Ovary (tissue), 7 donors: ENCODE measurements at regions not wholly inside any gene's neighbourhood (a gene's known extent, or its start where the extent isn't known, plus 50 kb on each side); places are given as distances from the start of the nearest gene placed in this dataset.
A peak's percentile ranks its signal among the peaks of the same experiment; 100 is the strongest.
"Not testable (repeated sequence)": the region's sequence is repeated elsewhere in the genome, so short reads cannot be mapped to it uniquely, and the experiment has no call there.

Experiments
- DNase-seq, 5 donors: peaks; one replicate each; pipeline ENCODE4 v3.0.0-alpha.2; 2019 to 2020
- H3K27ac ChIP-seq, 2 donors: fragments of 200-600 bp; one replicate each; pipeline versions ENCODE4 v1.5.1 to v1.8.0; 2019 to 2022
- H3K27me3 ChIP-seq: fragments of 200-600 bp; one replicate; pipeline ENCODE4 v1.8.0; 2022
- H3K36me3 ChIP-seq: fragments of 200-600 bp; sonication (generic); one replicate; pipeline ENCODE4 v1.5.1; 2019
- H3K4me1 ChIP-seq: one replicate; pipeline ENCODE4 v1.8.1; 2013; ENCODE audit warnings: mild to moderate bottlenecking, moderate library complexity; ENCODE audit not compliant: insufficient read depth
- H3K4me3 ChIP-seq: fragments of 200-600 bp; sonication (generic); one replicate; pipeline ENCODE4 v1.5.1; 2017
- H3K9me3 ChIP-seq, 2 donors: fragments of 200-600 bp in 1 of 2; sonication (generic) in 1 of 2; one replicate each; pipeline versions ENCODE4 v1.5.1 to v1.8.1; 2013 to 2019; ENCODE audit warnings: mild to moderate bottlenecking in 1 of 2, moderate library complexity in 1 of 2
- EP300 ChIP-seq: sonication (generic); formaldehyde crosslinking; IDR thresholded peaks from one replicate; pipeline ENCODE4 v1.6.1; 2017; ENCODE audit warnings: antibody characterized with exemption
- POLR2A ChIP-seq: fragments of 450-650 bp; IDR thresholded peaks from one replicate; pipeline ENCODE4 v1.6.1; 2017; ENCODE audit warnings: antibody characterized with exemption, mild to moderate bottlenecking, moderate library complexity
- WGBS, 3 donors: extraction: QIAGEN DNeasy Blood & Tissue Kit in 1 of 3; methylation state at CpG; one replicate each; pipeline versions ENCODE4 v1.1.5 to v1.1.7; 2013 to 2017; 5-methylcytosine and 5-hydroxymethylcytosine counted together
- intact Hi-C, 4 donors: fragments of 100-400 bp; cut with DNase I; formaldehyde crosslinking; loops; one replicate each; pipeline versions ENCODE4 v1.11.0 to v1.15.1; 2022 to 2023
- TF ChIP-seq, protein P1 (sequence below), 3 donors: fragments of 450-650 bp in 2 of 3; fragments of 200-600 bp in 1 of 3; IDR thresholded peaks; one replicate each; pipeline versions ENCODE4 v1.5.1 to v1.8.0; 2016 to 2022; ENCODE audit warnings: antibody characterized with exemption in 3 of 3, mild to moderate bottlenecking in 1 of 3
- donor health status: DM: no; HTN: no; CAD: no; lungs with moderate emphysema.
- donor health status: DM: no; HTN: no; CAD: no.
- donor health status: Bipolar disorder and iron deficiency.
- donor health status: DM: no; HTN: no; CAD: no.
- donor health status: DM: yes; HTN: yes; CAD: no.

DNA sequence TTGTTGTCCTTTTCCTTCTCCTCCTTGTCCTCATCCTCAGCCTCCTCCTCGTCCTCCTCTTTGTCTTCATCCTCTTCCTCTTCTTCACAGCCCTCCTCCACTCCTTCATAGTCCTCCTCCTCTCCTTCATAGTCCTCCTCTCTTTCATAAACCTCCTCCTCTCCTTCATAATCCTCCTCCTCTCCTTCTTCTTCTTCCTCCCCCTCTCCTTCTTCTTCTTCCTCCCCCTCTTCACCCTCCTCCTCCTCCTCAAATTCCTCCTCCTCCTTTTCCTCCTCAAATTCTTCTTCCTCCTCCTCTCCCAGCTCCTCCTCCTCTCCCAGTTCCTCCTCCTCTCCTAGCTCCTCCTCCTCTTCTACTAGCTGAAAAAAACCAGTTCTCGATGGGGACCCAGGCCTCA, 143.8 kb upstream of the RADX start:
- Histone ChIP-seq H3K27me3 (no peaks in the 10 kb centered on the region), H3K4me3 (no peak overlapping the region), H3K36me3 (no peaks in the 10 kb centered on the region), H3K4me1 (no peaks in the 10 kb centered on the region), H3K9me3 (no peaks in the 10 kb centered on the region), H3K27ac (no peak overlapping the region)
- 65 to 69% (median 69%) methylated on average over 2 of the region's 2 CpGs for WGBS, 3 donors
- intact Hi-C loops: no loop called here
- TF ChIP-seq, protein P1, sequence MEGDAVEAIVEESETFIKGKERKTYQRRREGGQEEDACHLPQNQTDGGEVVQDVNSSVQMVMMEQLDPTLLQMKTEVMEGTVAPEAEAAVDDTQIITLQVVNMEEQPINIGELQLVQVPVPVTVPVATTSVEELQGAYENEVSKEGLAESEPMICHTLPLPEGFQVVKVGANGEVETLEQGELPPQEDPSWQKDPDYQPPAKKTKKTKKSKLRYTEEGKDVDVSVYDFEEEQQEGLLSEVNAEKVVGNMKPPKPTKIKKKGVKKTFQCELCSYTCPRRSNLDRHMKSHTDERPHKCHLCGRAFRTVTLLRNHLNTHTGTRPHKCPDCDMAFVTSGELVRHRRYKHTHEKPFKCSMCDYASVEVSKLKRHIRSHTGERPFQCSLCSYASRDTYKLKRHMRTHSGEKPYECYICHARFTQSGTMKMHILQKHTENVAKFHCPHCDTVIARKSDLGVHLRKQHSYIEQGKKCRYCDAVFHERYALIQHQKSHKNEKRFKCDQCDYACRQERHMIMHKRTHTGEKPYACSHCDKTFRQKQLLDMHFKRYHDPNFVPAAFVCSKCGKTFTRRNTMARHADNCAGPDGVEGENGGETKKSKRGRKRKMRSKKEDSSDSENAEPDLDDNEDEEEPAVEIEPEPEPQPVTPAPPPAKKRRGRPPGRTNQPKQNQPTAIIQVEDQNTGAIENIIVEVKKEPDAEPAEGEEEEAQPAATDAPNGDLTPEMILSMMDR (IDR thresholded peaks at IDR 0.05): no peak
- TF ChIP-seq POLR2A (no peak), EP300 (no peak)
- no peak for DNase-seq

DNA sequence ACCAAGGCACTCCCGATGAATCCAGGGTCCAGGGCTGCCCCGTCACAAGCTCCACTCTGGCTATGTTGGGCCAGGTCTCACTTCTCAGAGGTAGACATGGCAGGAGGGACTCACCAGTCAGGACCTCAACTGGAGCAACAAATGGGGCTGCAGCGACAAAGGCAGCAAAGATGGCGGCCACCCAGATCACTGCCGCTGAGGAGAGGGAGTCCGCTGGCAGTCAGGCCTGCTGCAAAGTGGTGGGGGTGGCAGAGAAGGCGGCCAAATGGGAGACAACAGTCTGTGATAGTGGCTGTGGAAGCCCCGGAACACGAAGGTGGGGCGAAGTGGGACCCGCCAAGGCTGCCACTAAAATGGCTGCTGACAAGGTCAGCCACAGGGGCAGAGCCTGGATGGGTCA, 143.3 kb upstream of the RADX start:
- 88 to 93% (median 89%) methylated on average over 11 of the region's 11 CpGs for WGBS, 3 donors
- TF ChIP-seq EP300: no peak
- DNase-seq: no peak

DNA sequence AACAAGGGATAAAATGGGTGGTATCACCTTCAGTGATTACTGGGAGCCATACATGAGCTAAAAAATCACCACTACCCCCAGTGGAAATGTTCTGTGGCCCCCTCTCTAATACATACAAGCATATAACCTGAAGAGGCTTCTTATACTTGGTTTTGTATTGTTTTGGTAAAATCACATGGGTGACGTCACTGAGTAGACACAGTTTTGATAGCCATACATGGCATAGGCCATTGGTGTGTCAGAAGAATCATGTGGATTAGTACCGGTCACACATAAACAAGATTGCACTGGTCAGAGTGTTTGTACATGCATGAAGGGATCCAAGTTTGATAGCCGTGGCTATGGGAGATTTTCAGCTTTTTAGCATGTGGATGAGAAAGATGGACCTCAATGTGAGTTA, 131.9 kb upstream of the RADX start:
- H3K27me3 ChIP-seq: no peaks in the 10 kb centered on the region
- intact Hi-C loops: loop anchor here in 1 of 4 donors (5.0 kb wide), 1 partner anchor 138 kb away; no protein-coding TSS in a partner anchor
- WGBS, 3 donors: 59 to 64% (median 63%) methylated on average over 3 of the region's 3 CpGs

More for the DNA sequence above, 143.3 kb upstream of the RADX start:
- Histone ChIP-seq H3K4me3 (no peak overlapping the region), H3K27ac (no peak overlapping the region), H3K36me3 (no peaks in the 10 kb centered on the region), H3K4me1 (no peaks in the 10 kb centered on the region), H3K9me3 (no peaks in the 10 kb centered on the region), H3K27me3 (no peaks in the 10 kb centered on the region)
- intact Hi-C loops: no loop called here

DNA sequence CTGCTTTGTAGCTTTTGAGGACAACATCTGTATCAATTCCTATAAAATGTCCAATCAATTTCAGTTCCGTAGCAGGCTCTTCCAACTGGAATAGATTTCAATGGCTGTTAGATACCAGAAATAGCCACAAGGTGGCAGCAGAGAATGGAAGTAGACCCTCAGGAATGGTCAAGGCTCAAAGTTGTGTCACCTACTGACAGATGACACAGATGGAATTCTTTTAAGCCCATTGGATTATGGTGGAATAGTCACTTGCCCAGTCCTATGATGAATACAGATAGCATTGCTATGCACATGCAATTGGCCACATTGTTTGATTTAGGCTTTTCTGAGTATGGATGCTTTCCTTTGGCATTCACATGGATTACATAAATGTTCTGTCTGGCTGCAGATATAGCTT, 130.4 kb upstream of the RADX start:
- peak in 2 of 5 donors; percentile 12 to 34 for DNase-seq
- WGBS, 3 donors: 0 to 4% (median 3%) methylated on average over 1 of the region's 1 CpG

More for the DNA sequence above, 131.9 kb upstream of the RADX start:
- Histone ChIP-seq H3K27ac (no peak overlapping the region), H3K4me1 (no peaks in the 10 kb centered on the region), H3K4me3 (no peak overlapping the region), H3K9me3 (no peaks in the 10 kb centered on the region), H3K36me3 (no peaks in the 10 kb centered on the region)
- no peak for TF ChIP-seq EP300
- TF ChIP-seq, protein P1 (IDR thresholded peaks at IDR 0.05): no peak
- TF ChIP-seq POLR2A: no peak
- DNase-seq: no peak

DNA sequence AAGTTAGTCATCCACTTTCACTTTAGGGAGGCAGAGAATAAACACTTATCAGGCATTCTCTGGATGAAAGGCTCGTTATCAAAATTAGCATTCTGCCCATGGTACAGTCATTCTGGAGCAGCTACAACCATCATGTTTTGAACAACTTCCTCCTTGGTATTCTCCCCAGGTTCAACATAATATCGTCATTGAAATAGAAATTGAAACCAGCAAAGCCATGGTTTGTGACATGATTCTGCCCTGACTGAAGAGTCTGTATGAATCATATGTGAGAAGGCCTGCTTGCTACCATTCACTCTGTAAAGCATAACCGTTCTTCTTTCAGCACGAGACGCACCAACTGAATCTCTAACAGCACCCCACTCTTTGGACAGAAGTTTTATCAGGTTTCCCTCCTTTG, 127.5 kb upstream of the RADX start:
- H3K27ac ChIP-seq: no peak overlapping the region
- WGBS, 3 donors: 49 to 69% (median 54%) methylated on average over 5 of the region's 5 CpGs

More for the DNA sequence above, 130.4 kb upstream of the RADX start:
- H3K27me3 ChIP-seq: no peaks in the 10 kb centered on the region
- no peak overlapping the region for H3K4me3 ChIP-seq
- H3K9me3 ChIP-seq: no peaks in the 10 kb centered on the region
- intact Hi-C loops: no loop called here
- H3K36me3 ChIP-seq: no peaks in the 10 kb centered on the region
- H3K4me1 ChIP-seq: no peaks in the 10 kb centered on the region
- no peak overlapping the region for H3K27ac ChIP-seq
- TF ChIP-seq EP300 (no peak), POLR2A (no peak)
- TF ChIP-seq, protein P1 (IDR thresholded peaks at IDR 0.05): peak; percentile 33 to 51 (median 43)

DNA sequence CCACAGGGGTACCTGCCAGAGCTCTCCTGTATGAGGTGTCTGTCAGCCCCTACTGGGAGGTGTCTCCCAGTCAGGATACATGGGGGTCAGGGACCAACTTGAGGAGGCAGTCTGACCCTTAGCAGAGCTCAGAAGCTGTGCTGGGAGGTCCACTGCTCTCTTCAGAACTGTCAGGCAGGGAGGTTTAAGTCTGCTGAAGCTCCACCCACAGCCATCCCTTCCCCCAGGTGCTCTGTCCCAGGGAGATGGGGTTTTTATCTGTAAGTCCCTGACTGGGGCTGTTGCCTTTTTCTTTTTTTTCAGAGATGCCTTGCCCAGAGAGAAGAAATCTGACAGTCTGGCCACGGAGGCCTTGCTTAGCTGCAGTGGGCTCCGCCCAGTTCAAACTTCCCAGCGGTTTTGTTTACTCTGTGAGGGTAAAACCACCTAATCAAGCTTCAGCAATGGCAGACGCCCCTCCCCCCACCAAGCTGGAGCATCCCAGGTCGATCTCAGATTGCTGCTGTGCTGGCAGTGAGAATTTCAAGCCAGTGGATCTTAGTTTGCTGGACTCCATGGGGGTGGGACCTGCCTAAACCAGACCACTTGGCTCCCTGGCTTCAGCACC, 118.5 kb upstream of the RADX start:
- H3K4me3 ChIP-seq, intact Hi-C loops, H3K4me1 ChIP-seq, H3K27me3 ChIP-seq, H3K9me3 ChIP-seq, H3K27ac ChIP-seq, DNase-seq, H3K36me3 ChIP-seq: not testable (repeated sequence)
- WGBS, 3 donors: 15 to 20% (median 17%) methylated on average over 5 of the region's 5 CpGs

More for the DNA sequence above, 127.5 kb upstream of the RADX start:
- DNase-seq: no peak
- no peaks in the 10 kb centered on the region for H3K27me3 ChIP-seq
- TF ChIP-seq, protein P1 (IDR thresholded peaks at IDR 0.05): no peak
- TF ChIP-seq EP300 (no peak), POLR2A (no peak)
- no peaks in the 10 kb centered on the region for H3K36me3 ChIP-seq
- intact Hi-C loops: no loop called here
- no peaks in the 10 kb centered on the region for H3K4me1 ChIP-seq
- no peak overlapping the region for H3K4me3 ChIP-seq
- H3K9me3 ChIP-seq: no peaks in the 10 kb centered on the region
